ENCODE measurements at regions not wholly inside any gene's neighbourhood (a gene's known extent, or its start where the extent isn't known, plus 50 kb on each side); places are given as distances from the start of the nearest gene placed in this dataset.

DNA sequence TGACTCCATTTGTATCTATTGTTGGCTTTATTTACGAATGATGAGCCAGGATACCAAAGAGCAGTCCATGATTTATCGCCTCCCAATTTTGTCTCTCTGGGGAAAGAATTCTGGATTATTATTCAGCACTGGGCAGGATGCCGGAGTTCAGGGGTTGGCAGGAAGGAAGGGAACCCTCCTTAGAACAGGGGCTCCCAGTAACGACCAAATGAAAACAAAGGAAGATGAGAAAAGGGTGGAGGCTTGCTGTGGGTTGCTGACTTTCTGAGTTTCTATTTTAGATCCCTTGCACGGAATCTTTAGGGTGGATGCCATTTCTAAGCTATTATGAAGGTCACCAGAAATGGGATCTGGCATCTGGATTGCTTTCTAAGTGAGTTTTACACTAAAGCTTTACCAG lies 231.2 kb upstream of the LYPLAL1 start:
- intact Hi-C loops (cut with DNase I), result no loop called here
- DNase-seq (ENCODE audit: low spot score), result no peak

- DNase-seq (ENCODE audit: low spot score), result no peak
- intact Hi-C loops (cut with DNase I), result no loop called here
Measured at GRCh38 chr1:218943371-218943770, 230.3 kb upstream of the LYPLAL1 start.

DNA sequence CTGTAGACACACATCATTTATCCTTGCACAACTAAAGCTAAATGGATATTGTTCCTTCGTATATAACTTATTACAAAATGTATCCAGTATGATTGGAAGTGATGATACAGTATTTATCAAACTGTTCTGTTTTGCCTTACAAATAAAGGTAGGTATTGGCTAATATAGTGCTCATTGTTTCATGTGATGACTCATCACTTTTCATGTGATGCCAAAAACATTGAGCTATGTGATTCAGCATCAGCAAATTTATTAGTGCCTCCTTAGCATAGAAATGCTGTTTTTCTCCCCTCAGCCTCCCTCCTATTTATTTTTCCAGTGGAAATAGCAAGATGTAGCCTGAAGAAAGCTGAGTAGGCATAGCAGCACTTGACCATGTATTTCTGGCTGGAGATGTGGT lies 228.6 kb upstream of the LYPLAL1 start:
- no peak for DNase-seq (ENCODE audit: low spot score)
- intact Hi-C loops (cut with DNase I), result no loop called here

- intact Hi-C loops (cut with DNase I), result no loop called here
- DNase-seq (ENCODE audit: low spot score), result no peak
Measured at GRCh38 chr1:218946147-218946546, 227.5 kb upstream of the LYPLAL1 start.

DNA sequence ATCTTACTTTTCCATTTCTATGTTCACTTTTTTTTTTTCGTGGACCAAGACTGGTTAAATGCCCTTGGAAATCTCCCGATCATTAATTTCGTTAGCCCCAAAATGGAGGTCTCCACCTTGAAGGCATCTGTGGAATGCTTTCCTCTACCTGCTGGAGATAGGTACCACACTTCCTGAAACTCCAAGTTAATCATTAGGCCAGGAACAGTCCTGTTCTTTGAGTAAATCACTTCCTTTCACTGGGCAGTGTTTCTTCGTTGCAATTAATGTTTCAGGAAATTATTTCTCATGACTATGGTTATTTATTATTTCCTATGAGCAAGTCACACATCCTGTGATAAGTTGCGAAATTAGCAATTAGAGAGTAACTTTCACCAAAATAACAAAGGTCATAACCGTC lies 225.2 kb upstream of the LYPLAL1 start:
- no peak for DNase-seq (ENCODE audit: low spot score)
- intact Hi-C loops (cut with DNase I), result no loop called here

DNA sequence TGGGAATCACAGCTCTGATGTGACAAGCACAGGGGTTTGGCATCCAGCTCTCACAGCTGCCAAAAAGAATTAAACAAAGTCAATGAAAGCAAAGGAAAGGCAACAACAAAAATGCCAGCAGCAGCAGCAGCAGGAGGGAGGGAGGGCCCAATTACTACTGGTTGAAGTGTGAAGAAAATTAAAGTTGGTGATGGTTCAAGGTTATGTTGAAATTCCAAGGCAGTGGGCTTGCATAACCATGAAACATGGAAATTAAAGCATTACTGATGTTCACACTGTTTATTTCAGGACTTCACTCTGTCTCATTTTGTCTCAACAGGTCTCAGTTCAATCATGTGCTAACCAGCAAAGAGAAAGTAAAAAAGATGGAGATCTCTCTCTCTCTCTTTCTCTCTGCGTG lies 220.3 kb upstream of the LYPLAL1 start:
- intact Hi-C loops (cut with DNase I), result no loop called here
- DNase-seq (ENCODE audit: low spot score), result no peak

GRCh38 chr1:218957971-218958370 lies 215.7 kb upstream of the LYPLAL1 start:
- intact Hi-C loops (cut with DNase I), result no loop called here
- no peak for DNase-seq (ENCODE audit: low spot score)

DNA sequence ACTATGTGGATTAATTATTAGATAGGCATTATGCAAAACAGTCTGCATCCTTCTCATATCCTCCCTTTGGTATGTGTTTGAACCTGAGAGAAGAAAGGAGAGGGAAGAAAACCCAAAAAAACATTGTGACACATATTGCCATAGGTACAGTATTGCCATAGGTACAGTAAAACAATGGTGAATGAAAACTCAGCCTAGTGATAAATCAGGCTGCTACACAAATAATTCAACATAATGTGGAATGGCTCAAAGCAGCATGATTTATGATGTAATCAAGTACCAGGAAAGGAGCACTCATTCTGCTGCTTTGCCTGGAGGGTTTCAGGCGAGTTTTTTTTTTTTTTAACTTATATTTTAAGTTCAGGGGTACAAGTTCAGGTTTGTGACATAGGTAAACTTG lies 213.9 kb upstream of the LYPLAL1 start:
- no peak for DNase-seq (ENCODE audit: low spot score)
- intact Hi-C loops (cut with DNase I), result no loop called here

- intact Hi-C loops (cut with DNase I), result no loop called here
- DNase-seq (ENCODE audit: low spot score), result no peak
Measured at GRCh38 chr1:218964471-218965185, 209.1 kb upstream of the LYPLAL1 start.

DNA sequence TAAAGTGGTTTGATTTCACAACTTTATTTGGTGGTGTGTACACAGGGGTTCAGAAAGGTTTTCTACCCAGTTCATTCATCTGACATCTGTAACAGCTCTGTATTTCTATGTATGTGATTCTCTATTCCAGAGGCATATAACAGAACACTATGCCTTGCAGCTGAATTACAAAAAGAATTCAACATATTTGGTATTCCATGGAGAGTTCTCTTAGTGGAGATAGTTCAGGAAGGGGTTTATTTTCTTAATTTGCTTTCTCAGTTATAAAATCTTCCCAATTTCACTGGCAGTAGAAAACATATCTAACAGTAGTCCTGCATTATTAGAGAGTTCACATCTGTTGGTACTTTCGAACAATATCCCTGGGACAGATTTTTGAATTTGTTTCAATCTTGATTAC lies 207.9 kb upstream of the LYPLAL1 start:
- DNase-seq (ENCODE audit: low spot score), result no peak
- intact Hi-C loops (cut with DNase I), result no loop called here

DNA sequence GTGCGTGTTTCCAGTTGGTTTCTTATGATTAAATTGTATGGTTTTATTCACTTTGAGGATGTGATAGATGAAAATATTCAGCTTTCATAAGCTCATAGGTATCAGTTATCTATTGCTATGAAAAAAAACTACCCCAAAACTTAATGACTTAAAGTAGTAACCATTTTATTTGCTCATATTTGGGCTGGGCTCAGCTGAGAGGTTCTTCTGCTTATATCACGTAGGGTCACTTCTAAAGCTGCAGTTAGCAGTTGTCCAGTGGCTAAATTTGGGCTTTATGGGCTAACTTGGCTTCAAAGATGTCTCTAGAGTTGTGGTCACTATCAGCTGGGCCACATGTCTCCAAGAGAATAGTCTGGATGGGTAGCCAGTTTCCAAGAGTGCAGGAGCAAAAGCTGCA lies 206.4 kb upstream of the LYPLAL1 start:
- intact Hi-C loops (cut with DNase I), result no loop called here
- no peak for DNase-seq (ENCODE audit: low spot score)

- no peak for DNase-seq (ENCODE audit: low spot score)
- intact Hi-C loops (cut with DNase I), result no loop called here
Measured at GRCh38 chr1:218967836-218968235, 205.8 kb upstream of the LYPLAL1 start.

- intact Hi-C loops (cut with DNase I), result no loop called here
- DNase-seq (ENCODE audit: low spot score), result no peak
Measured at GRCh38 chr1:218969006-218969405, 204.7 kb upstream of the LYPLAL1 start.

GRCh38 chr1:218970397-218970990 lies 203.2 kb upstream of the LYPLAL1 start:
- intact Hi-C loops (cut with DNase I), result no loop called here

DNA sequence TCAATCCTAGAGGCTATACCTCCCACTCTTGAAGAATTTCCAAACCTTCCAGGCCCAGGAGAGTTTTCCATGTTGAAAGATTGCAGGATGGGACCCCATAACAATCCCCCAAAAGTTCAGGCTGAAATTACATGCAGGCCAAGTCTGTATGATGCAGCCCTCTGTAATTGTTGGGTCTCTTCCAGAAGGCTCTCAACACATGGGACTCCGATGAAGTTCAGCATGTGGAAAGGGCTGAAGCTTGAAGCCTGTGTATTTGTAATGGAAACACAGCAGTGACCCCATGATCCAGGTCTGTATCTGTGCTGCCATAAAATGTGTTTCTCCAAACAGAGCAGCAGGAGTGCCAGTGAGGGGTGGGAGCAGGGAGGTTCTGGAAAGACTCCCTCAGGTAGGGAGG lies 202.5 kb upstream of the LYPLAL1 start:
- intact Hi-C loops (cut with DNase I), result no loop called here
- DNase-seq (ENCODE audit: low spot score), result no peak

More at GRCh38 chr1:218970397-218970990, 203.2 kb upstream of the LYPLAL1 start:
- no peak for DNase-seq (ENCODE audit: low spot score)

DNA sequence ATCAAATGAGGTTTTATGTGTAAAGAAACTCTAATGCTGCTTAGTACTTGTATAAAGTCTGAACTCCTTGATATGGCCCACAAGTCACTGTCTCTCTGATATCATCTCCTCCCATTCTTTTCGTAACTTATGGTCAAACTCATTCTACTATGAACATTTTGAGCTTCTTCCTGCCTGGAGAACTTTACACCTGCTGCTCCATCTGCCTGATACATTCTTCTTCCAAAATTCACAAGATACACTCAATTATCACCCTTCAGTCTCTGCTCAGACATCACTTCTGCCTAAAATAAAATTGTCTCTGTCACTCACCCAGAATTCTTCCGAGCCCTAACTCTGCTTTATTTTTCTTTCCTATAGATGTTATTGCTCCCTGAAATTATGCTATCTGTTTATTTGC lies 192.8 kb upstream of the LYPLAL1 start:
- intact Hi-C loops (cut with DNase I), result no loop called here
- no peak for DNase-seq (ENCODE audit: low spot score)

GRCh38 chr1:218982482-218982881 lies 191.2 kb upstream of the LYPLAL1 start:
- no peak for DNase-seq (ENCODE audit: low spot score)
- intact Hi-C loops (cut with DNase I), result no loop called here

GRCh38 chr1:218983433-218983832 lies 190.2 kb upstream of the LYPLAL1 start:
- DNase-seq (ENCODE audit: low spot score), result no peak
- intact Hi-C loops (cut with DNase I), result no loop called here

DNA sequence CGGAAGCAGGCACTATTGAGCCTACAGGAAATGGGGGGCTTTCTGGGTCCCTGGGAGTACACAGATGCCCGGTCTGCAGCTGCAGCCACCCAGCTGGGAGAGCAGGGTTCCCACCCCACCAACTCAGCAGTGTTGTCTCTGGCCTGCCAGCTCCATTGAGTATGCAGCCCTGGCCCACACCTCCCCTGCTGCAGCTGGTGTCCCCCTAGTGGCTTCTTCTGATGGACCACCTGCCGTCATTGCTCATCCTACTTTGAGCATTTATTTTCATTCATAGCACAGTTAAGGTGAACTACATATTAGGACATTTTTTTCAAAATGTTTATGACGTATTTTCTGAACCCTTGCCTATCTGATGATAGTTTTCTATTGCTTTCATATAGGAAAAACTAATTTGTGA lies 189.8 kb upstream of the LYPLAL1 start:
- intact Hi-C loops (cut with DNase I), result no loop called here
- DNase-seq (ENCODE audit: low spot score), result no peak

GRCh38 chr1:218985424-218985984 lies 188.2 kb upstream of the LYPLAL1 start:
- intact Hi-C loops (cut with DNase I), result no loop called here
- DNase-seq (ENCODE audit: low spot score), result no peak

- intact Hi-C loops (cut with DNase I), result no loop called here
- DNase-seq (ENCODE audit: low spot score), result no peak
Measured at GRCh38 chr1:218986816-218987215, 186.9 kb upstream of the LYPLAL1 start.
